ENCODE measurements at regions not wholly inside any gene's neighbourhood (a gene's known extent, or its start where the extent isn't known, plus 50 kb on each side); places are given as distances from the start of the nearest gene placed in this dataset.
"Not testable (repeated sequence)": the region's sequence is repeated elsewhere in the genome, so short reads cannot be mapped to it uniquely, and the experiment has no call there.

- TF ChIP-seq, protein P1, sequence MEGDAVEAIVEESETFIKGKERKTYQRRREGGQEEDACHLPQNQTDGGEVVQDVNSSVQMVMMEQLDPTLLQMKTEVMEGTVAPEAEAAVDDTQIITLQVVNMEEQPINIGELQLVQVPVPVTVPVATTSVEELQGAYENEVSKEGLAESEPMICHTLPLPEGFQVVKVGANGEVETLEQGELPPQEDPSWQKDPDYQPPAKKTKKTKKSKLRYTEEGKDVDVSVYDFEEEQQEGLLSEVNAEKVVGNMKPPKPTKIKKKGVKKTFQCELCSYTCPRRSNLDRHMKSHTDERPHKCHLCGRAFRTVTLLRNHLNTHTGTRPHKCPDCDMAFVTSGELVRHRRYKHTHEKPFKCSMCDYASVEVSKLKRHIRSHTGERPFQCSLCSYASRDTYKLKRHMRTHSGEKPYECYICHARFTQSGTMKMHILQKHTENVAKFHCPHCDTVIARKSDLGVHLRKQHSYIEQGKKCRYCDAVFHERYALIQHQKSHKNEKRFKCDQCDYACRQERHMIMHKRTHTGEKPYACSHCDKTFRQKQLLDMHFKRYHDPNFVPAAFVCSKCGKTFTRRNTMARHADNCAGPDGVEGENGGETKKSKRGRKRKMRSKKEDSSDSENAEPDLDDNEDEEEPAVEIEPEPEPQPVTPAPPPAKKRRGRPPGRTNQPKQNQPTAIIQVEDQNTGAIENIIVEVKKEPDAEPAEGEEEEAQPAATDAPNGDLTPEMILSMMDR (optimal IDR thresholded peaks at IDR 0.05 in 1 of 3, IDR thresholded peaks at IDR 0.05 in 1 of 3, conservative IDR thresholded peaks at IDR 0.05 in 1 of 3; ENCODE audit: extremely low read depth in 1 of 3, insufficient read depth in 2 of 3, low read length in 3 of 3): no peak
- no peak for TF ChIP-seq EZH2 (IDR thresholded peaks at IDR 0.05; ENCODE audit: low read length)
- H3K4me1 ChIP-seq (ENCODE audit: control insufficient read depth, extremely low read depth, insufficient read depth, low read length): no peaks in the 10 kb centered on the region
- dilution Hi-C loops (cut with MboI; ENCODE audit: extremely low pct_ligation_motif_present, low sequenced_read_pairs): no loop called here
- H3K27ac ChIP-seq (ENCODE audit: control insufficient read depth, insufficient read depth, low read length): no peak overlapping the region
- H3K9me1 ChIP-seq (ENCODE audit: control insufficient read depth, extremely low read depth, insufficient read depth, low read length): no peaks in the 10 kb centered on the region
- H3K27me3 ChIP-seq (ENCODE audit: control insufficient read depth, extremely low read depth, insufficient read depth, low read length): no peaks in the 10 kb centered on the region
- H3K9me3 ChIP-seq (ENCODE audit: control insufficient read depth, low read depth, low read length): no peaks in the 10 kb centered on the region
- H3K4me3 ChIP-seq (ENCODE audit: control insufficient read depth in 2 of 3, extremely low read depth in 1 of 3, insufficient read depth in 2 of 3, low read depth in 1 of 3, low read length in 3 of 3): no peak overlapping the region
- H3K4me2 ChIP-seq (ENCODE audit: control insufficient read depth, extremely low read depth, insufficient read depth, low read depth, low read length): no peak overlapping the region
- H3K9ac ChIP-seq (ENCODE audit: control insufficient read depth, extremely low read depth, insufficient read depth, low read length): no peak overlapping the region
- FAIRE-seq (no peak), DNase-seq (ENCODE audit: low read depth, low spot score) (no peak)
- H4K20me1 ChIP-seq (ENCODE audit: control insufficient read depth, extremely low read depth, insufficient read depth, low read length): no peaks in the 10 kb centered on the region
- H3K79me2 ChIP-seq (ENCODE audit: control insufficient read depth, insufficient read depth, low read length): no peaks in the 10 kb centered on the region
- H3K36me3 ChIP-seq (ENCODE audit: control insufficient read depth in 2 of 2, extremely low read depth in 1 of 2, insufficient read depth in 2 of 2, low read length in 2 of 2): no peaks in the 10 kb centered on the region
- H2AFZ ChIP-seq (ENCODE audit: control insufficient read depth, low read length): no peak overlapping the region
Measured at GRCh38 chrX:63418211-63418610, 67.1 kb upstream of the SPIN4 start.

- Histone ChIP-seq H3K4me3 (ENCODE audit: control insufficient read depth in 2 of 3, extremely low read depth in 1 of 3, insufficient read depth in 2 of 3, low read depth in 1 of 3, low read length in 3 of 3) (no peak overlapping the region), H3K27ac (ENCODE audit: control insufficient read depth, insufficient read depth, low read length) (no peak overlapping the region), H3K79me2 (ENCODE audit: control insufficient read depth, insufficient read depth, low read length) (no peaks in the 10 kb centered on the region), H3K9me1 (ENCODE audit: control insufficient read depth, extremely low read depth, insufficient read depth, low read length) (no peaks in the 10 kb centered on the region), H2AFZ (ENCODE audit: control insufficient read depth, low read length) (no peak overlapping the region), H3K27me3 (ENCODE audit: control insufficient read depth, extremely low read depth, insufficient read depth, low read length) (no peaks in the 10 kb centered on the region), H3K4me2 (ENCODE audit: control insufficient read depth, extremely low read depth, insufficient read depth, low read depth, low read length) (no peak overlapping the region), H3K36me3 (ENCODE audit: control insufficient read depth in 2 of 2, extremely low read depth in 1 of 2, insufficient read depth in 2 of 2, low read length in 2 of 2) (no peaks in the 10 kb centered on the region), H3K4me1 (ENCODE audit: control insufficient read depth, extremely low read depth, insufficient read depth, low read length) (no peaks in the 10 kb centered on the region), H3K9me3 (ENCODE audit: control insufficient read depth, low read depth, low read length) (no peaks in the 10 kb centered on the region), H3K9ac (ENCODE audit: control insufficient read depth, extremely low read depth, insufficient read depth, low read length) (no peak overlapping the region), H4K20me1 (ENCODE audit: control insufficient read depth, extremely low read depth, insufficient read depth, low read length) (no peaks in the 10 kb centered on the region)
- FAIRE-seq (no peak), DNase-seq (ENCODE audit: low read depth, low spot score) (no peak)
- TF ChIP-seq, protein P1 (optimal IDR thresholded peaks at IDR 0.05 in 1 of 3, IDR thresholded peaks at IDR 0.05 in 1 of 3, conservative IDR thresholded peaks at IDR 0.05 in 1 of 3; ENCODE audit: extremely low read depth in 1 of 3, insufficient read depth in 2 of 3, low read length in 3 of 3): no peak
- TF ChIP-seq EZH2 (IDR thresholded peaks at IDR 0.05; ENCODE audit: low read length): no peak
- dilution Hi-C loops (cut with MboI; ENCODE audit: extremely low pct_ligation_motif_present, low sequenced_read_pairs): no loop called here
Measured at GRCh38 chrX:63417649-63418048, 66.5 kb upstream of the SPIN4 start.

GRCh38 chrX:63409934-63410333 lies 58.8 kb upstream of the SPIN4 start:
- H3K9me3 ChIP-seq (ENCODE audit: control insufficient read depth, low read depth, low read length); FAIRE-seq; H3K36me3 ChIP-seq (ENCODE audit: control insufficient read depth in 2 of 2, extremely low read depth in 1 of 2, insufficient read depth in 2 of 2, low read length in 2 of 2); H3K27me3 ChIP-seq (ENCODE audit: control insufficient read depth, extremely low read depth, insufficient read depth, low read length); H3K4me3 ChIP-seq (ENCODE audit: control insufficient read depth in 2 of 3, extremely low read depth in 1 of 3, insufficient read depth in 2 of 3, low read depth in 1 of 3, low read length in 3 of 3); DNase-seq (ENCODE audit: low read depth, low spot score); H3K27ac ChIP-seq (ENCODE audit: control insufficient read depth, insufficient read depth, low read length); H2AFZ ChIP-seq (ENCODE audit: control insufficient read depth, low read length); H3K79me2 ChIP-seq (ENCODE audit: control insufficient read depth, insufficient read depth, low read length); dilution Hi-C loops (cut with MboI; ENCODE audit: extremely low pct_ligation_motif_present, low sequenced_read_pairs); H3K9me1 ChIP-seq (ENCODE audit: control insufficient read depth, extremely low read depth, insufficient read depth, low read length); H3K4me1 ChIP-seq (ENCODE audit: control insufficient read depth, extremely low read depth, insufficient read depth, low read length); H3K9ac ChIP-seq (ENCODE audit: control insufficient read depth, extremely low read depth, insufficient read depth, low read length); H3K4me2 ChIP-seq (ENCODE audit: control insufficient read depth, extremely low read depth, insufficient read depth, low read depth, low read length); H4K20me1 ChIP-seq (ENCODE audit: control insufficient read depth, extremely low read depth, insufficient read depth, low read length): not testable (repeated sequence)
